Stomach (tissue), 8 donors: ENCODE measurements at regions not wholly inside any gene's neighbourhood (a gene's known extent, or its start where the extent isn't known, plus 50 kb on each side); places are given as distances from the start of the nearest gene placed in this dataset.

Source experiments
- DNase-seq, 2 donors: peaks; one replicate each; pipeline versions ENCODE4 v3.0.0 to v3.0.0-alpha.2; 2013 to 2019
- H3K27ac ChIP-seq, 5 donors: fragments of 200-600 bp in 4 of 5; sonication (generic) in 4 of 5; one replicate each; pipeline ENCODE4 v1.5.1; 2013 to 2019; ENCODE audit warnings: mild to moderate bottlenecking in 1 of 5, moderate library complexity in 1 of 5
- H3K27me3 ChIP-seq, 3 donors: fragments of 200-600 bp; sonication (generic); one replicate each; pipeline ENCODE4 v1.5.1; 2017 to 2019; ENCODE audit warnings: mixed run types in 1 of 3
- H3K36me3 ChIP-seq, 4 donors: fragments of 200-600 bp; sonication (generic); 1 replicate in 3 of 4; 2 replicates in 1 of 4; pipeline ENCODE4 v1.5.1; 2016 to 2019
- H3K4me1 ChIP-seq, 4 donors: fragments of 200-600 bp; sonication (generic); one replicate each; pipeline ENCODE4 v1.5.1; 2016 to 2019
- H3K4me3 ChIP-seq, 4 donors: fragments of 200-600 bp; sonication (generic) in 3 of 4; one replicate each; pipeline ENCODE4 v1.5.1; 2016 to 2019; ENCODE audit warnings: mild to moderate bottlenecking in 1 of 4
- H3K9me3 ChIP-seq, 4 donors: fragments of 200-600 bp; sonication (generic); one replicate each; pipeline ENCODE4 v1.5.1; 2016 to 2019
- EP300 ChIP-seq: sonication (generic); formaldehyde crosslinking; IDR thresholded peaks from one replicate; pipeline ENCODE4 v1.6.1; 2017; ENCODE audit warnings: antibody characterized with exemption
- POLR2A ChIP-seq, 4 donors: fragments of 450-650 bp; IDR thresholded peaks; one replicate each; pipeline ENCODE4 v1.6.1; 2016; ENCODE audit warnings: antibody characterized with exemption in 4 of 4, control low read depth in 2 of 4, mild to moderate bottlenecking in 1 of 4, moderate library complexity in 1 of 4
- POLR2AphosphoS5 ChIP-seq, 3 donors: sonication (generic); formaldehyde crosslinking; IDR thresholded peaks; one replicate each; pipeline ENCODE4 v1.6.1; 2016; ENCODE audit warnings: antibody characterized with exemption in 3 of 3
- WGBS, 5 donors: extraction: QIAGEN DNeasy Blood & Tissue Kit in 3 of 5; methylation state at CpG; one replicate each; pipeline versions ENCODE4 v1.1.5 to v1.1.7; 2013 to 2018; 5-methylcytosine and 5-hydroxymethylcytosine counted together
- intact Hi-C: fragments of 100-400 bp; cut with DNase I; formaldehyde crosslinking; loops from one replicate; pipeline ENCODE4 v1.15.1; 2023; ENCODE audit warnings: low total_unique reads
- TF ChIP-seq, protein P1 (sequence below), 7 experiments: fragments of 450-650 bp in 4 of 7; fragments of 200-600 bp in 3 of 7; sonication (generic) in 3 of 7; IDR thresholded peaks; one replicate each; pipeline ENCODE4 v1.5.1; 2016 to 2019; ENCODE audit warnings: antibody characterized with exemption in 7 of 7, control low read depth in 2 of 7, mild to moderate bottlenecking in 1 of 7
- donor health status: healthy with polysubstance abuse.
- donor health status: Bipolar disorder and iron deficiency.
- donor health status: healthy.

DNA sequence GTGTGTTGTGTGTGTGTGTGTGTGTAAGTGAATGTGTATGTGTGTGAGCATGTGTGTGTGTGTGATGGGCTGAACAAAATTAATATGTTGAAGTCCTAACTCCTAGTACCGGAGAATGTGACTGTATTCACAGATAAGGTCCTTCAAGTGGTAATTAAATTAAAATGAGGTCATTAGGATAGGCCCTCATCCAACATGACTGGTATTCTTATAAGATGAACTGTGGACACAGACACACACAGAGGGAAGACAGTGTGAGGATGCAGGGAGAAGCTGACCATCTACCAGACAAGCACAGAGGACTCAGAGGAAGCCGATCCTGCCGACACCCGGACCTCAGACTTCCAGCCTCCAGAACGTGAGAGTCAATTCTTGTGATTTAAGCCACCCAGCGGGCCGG lies 91.2 kb upstream of the PGBD5 start:
- no peak for TF ChIP-seq POLR2AphosphoS5 (IDR thresholded peaks at IDR 0.05)
- TF ChIP-seq, protein P1, sequence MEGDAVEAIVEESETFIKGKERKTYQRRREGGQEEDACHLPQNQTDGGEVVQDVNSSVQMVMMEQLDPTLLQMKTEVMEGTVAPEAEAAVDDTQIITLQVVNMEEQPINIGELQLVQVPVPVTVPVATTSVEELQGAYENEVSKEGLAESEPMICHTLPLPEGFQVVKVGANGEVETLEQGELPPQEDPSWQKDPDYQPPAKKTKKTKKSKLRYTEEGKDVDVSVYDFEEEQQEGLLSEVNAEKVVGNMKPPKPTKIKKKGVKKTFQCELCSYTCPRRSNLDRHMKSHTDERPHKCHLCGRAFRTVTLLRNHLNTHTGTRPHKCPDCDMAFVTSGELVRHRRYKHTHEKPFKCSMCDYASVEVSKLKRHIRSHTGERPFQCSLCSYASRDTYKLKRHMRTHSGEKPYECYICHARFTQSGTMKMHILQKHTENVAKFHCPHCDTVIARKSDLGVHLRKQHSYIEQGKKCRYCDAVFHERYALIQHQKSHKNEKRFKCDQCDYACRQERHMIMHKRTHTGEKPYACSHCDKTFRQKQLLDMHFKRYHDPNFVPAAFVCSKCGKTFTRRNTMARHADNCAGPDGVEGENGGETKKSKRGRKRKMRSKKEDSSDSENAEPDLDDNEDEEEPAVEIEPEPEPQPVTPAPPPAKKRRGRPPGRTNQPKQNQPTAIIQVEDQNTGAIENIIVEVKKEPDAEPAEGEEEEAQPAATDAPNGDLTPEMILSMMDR (IDR thresholded peaks at IDR 0.05) = no peak
- TF ChIP-seq POLR2A (IDR thresholded peaks at IDR 0.05) = no peak
- TF ChIP-seq EP300 = no peak
- Histone ChIP-seq H3K4me1 (no peaks in the 10 kb centered on the region), H3K4me3 (no peak overlapping the region), H3K9me3 (no peaks in the 10 kb centered on the region), H3K36me3 (no peaks in the 10 kb centered on the region), H3K27me3 (no peaks in the 10 kb centered on the region), H3K27ac (no peak overlapping the region)
- no peak for DNase-seq
- WGBS, 5 donors = 73 to 89% (median 85%) methylated on average over 7 of the region's 7 CpGs
- intact Hi-C loops = no loop called here

DNA sequence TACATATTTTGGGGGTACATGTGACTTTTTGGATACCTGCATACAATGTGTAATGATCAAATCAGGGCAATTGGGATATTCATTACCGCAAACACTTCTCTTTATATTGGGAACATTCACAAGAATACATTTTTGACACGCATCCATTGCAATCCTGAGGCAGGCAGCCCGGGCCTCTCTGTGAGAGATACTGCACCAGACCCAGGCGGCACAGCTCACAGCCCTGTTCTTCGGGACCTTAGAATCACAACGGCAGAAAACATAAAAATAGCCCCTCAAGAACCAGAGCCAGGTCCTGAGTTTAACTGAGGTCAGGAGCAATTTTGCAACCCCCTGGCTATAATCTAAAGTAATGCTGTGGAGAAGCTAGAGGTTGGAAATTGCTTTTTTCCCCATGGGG lies 90.8 kb upstream of the PGBD5 start:
- TF ChIP-seq POLR2A (IDR thresholded peaks at IDR 0.05) (no peak), POLR2AphosphoS5 (IDR thresholded peaks at IDR 0.05) (no peak), EP300 (no peak)
- TF ChIP-seq, protein P1 (IDR thresholded peaks at IDR 0.05) = no peak
- H3K27ac ChIP-seq = no peak overlapping the region
- no peaks in the 10 kb centered on the region for H3K36me3 ChIP-seq
- H3K4me3 ChIP-seq = no peak overlapping the region
- H3K4me1 ChIP-seq = no peaks in the 10 kb centered on the region
- intact Hi-C loops = no loop called here
- DNase-seq = no peak
- no peaks in the 10 kb centered on the region for H3K9me3 ChIP-seq
- 88 to 94% (median 92%) methylated on average over 6 of the region's 6 CpGs for WGBS, 5 donors
- H3K27me3 ChIP-seq = no peaks in the 10 kb centered on the region

DNA sequence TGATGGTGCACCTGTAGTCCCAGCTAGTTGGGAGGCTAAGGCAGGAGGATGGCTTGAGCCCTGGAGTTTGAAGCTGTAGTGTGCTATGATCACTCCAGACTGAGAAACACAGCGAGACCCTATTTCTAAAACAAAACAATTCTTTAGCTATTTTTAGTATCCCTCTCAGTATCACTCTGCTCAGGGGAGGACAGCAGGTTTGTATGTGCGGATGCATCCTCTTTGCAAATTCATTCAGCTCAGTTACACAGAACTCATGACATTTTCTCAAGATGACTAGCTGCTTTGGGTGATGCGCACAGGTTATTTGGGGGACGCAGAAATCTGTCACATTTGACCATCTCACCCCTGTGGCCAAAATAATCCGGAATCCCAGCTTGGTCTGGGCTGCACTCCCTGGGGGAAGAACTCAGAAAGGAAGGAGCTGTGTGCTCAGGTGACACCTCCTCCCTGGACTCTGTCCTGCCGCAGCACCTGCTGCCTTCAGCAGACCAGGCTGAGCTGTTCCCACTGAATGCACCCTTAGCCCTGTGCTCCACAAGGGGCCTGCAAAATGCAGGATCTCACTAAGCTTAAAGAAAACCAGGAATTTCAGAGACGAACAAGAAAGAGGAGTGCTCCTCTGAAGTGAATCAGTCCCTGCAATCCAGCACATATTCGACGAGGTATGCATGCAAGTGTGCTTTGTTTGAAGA lies 89.5 kb upstream of the PGBD5 start:
- Histone ChIP-seq H3K27me3 (no peaks in the 10 kb centered on the region), H3K9me3 (no peaks in the 10 kb centered on the region), H3K4me1 (no peaks in the 10 kb centered on the region), H3K36me3 (no peaks in the 10 kb centered on the region), H3K4me3 (no peak overlapping the region), H3K27ac (no peak overlapping the region)
- no peak for TF ChIP-seq EP300
- WGBS, 5 donors = 55 to 65% (median 64%) methylated on average over 9 of the region's 9 CpGs
- intact Hi-C loops = no loop called here
- no peak for DNase-seq

DNA sequence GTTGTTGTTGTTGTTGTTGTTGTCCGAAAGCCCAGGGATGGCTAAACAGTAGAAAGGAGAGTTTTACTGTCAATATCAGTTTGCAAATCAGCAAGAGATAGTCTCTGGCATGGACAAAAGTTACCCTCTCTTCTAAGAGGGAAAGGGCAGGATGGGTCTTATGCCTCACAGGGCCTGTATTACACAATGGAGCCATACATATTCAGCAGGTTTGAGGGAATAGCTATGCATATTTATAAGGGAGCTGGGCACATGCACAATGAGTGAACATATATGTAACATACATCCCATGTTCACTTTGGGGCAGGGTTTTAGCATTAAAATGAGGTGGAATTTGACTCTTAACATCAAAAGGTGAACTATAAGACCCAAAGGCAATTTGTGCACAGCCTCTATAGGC lies 84.4 kb upstream of the PGBD5 start:
- Histone ChIP-seq H3K4me1 (peaks cover 0 to 8% (median 5%) of the 10 kb centered on the region in 4 donors), H3K27ac (no peak overlapping the region), H3K36me3 (no peaks in the 10 kb centered on the region), H3K27me3 (no peaks in the 10 kb centered on the region), H3K9me3 (no peaks in the 10 kb centered on the region), H3K4me3 (no peak overlapping the region)
- no peak for TF ChIP-seq POLR2A (IDR thresholded peaks at IDR 0.05)
- no peak for TF ChIP-seq EP300
- TF ChIP-seq, protein P1 (IDR thresholded peaks at IDR 0.05) = no peak
- no peak for TF ChIP-seq POLR2AphosphoS5 (IDR thresholded peaks at IDR 0.05)
- no peak for DNase-seq
- 94 to 100% (median 100%) methylated on average over 1 of the region's 1 CpG for WGBS, 5 donors
- intact Hi-C loops = no loop called here

DNA sequence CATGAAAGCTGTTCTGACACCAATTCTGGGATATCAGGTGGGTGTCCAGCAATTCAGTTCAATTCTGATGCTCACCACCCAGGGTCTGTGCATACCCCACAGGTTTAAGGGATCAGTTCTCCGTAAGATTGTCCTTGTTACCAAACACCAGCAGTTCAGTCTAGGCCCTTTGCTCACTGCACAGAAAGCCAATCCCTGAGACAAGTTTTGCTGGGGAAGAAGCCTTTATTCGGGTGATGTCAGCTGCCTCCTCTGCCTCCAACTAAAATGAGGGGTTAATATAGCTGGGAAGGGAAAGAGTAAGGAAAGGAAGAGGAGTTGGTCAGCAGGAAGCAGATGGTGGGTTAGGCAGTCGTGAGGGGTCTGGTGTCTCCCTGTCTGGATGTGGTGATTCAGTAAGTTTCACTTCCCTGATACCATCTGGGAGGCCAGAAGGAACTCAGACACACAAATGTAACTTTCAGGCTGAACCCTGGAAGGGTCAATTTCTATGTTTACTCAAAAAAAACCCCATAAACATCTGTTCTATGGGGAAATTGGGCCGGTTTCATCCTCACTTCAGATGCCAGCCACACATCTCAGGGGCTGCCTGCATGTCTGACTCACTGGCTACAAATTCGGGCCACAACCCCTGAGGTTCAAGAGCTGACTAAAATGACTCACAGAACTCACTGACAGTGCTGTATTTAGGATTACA lies 83.3 kb upstream of the PGBD5 start:
- Histone ChIP-seq H3K4me1 (peaks cover 0 to 8% (median 5%) of the 10 kb centered on the region in 4 donors), H3K27ac (peak overlapping the region in 1 of 5 donors; percentile 54), H3K36me3 (no peaks in the 10 kb centered on the region), H3K9me3 (no peaks in the 10 kb centered on the region), H3K4me3 (no peak overlapping the region), H3K27me3 (no peaks in the 10 kb centered on the region)
- intact Hi-C loops = no loop called here
- peak in 1 of 2 donors; percentile 17 for DNase-seq
- 64 to 78% (median 74%) methylated on average over 5 of the region's 5 CpGs for WGBS, 5 donors
- TF ChIP-seq POLR2A (IDR thresholded peaks at IDR 0.05) (no peak), POLR2AphosphoS5 (IDR thresholded peaks at IDR 0.05) (peak in 1 of 3 donors; percentile 4)
